ENCODE measurements at regions not wholly inside any gene's neighbourhood (a gene's known extent, or its start where the extent isn't known, plus 50 kb on each side); places are given as distances from the start of the nearest gene placed in this dataset.

GRCh38 chr10:69715899-69716606 lies 85.7 kb upstream of the COL13A1 start:
- TF ChIP-seq CTCF (IDR thresholded peaks at IDR 0.05) (no peak), POLR2AphosphoS5 (IDR thresholded peaks at IDR 0.05) (no peak), EP300 (IDR thresholded peaks at IDR 0.05) (no peak), POLR2A (IDR thresholded peaks at IDR 0.05) (no peak)
- no peaks in the 10 kb centered on the region for H3K36me3 ChIP-seq
- peak in 1 of 2 donors; percentile 50 for DNase-seq (ENCODE audit: low spot score in 2 of 2)
- no peak overlapping the region for H3K4me3 ChIP-seq
- 70% methylated on average over 13 of the region's 13 CpGs for WGBS
- peaks cover 14% of the 10 kb centered on the region for H3K27me3 ChIP-seq
- H3K9me3 ChIP-seq, result no peaks in the 10 kb centered on the region
- peaks cover 3% of the 10 kb centered on the region for H3K4me1 ChIP-seq
- H3K27ac ChIP-seq, result no peak overlapping the region

- Histone ChIP-seq H3K27ac (no peak overlapping the region), H3K4me3 (no peak overlapping the region), H3K4me1 (peaks cover 3% of the 10 kb centered on the region), H3K36me3 (no peaks in the 10 kb centered on the region), H3K27me3 (peaks cover 11% of the 10 kb centered on the region), H3K9me3 (no peaks in the 10 kb centered on the region)
- TF ChIP-seq POLR2AphosphoS5 (IDR thresholded peaks at IDR 0.05), result no peak
- no peak for TF ChIP-seq POLR2A (IDR thresholded peaks at IDR 0.05)
- no peak for TF ChIP-seq EP300 (IDR thresholded peaks at IDR 0.05)
- peak in 1 of 2 donors; percentile 55 for TF ChIP-seq CTCF (IDR thresholded peaks at IDR 0.05)
- 70% methylated on average over 13 of the region's 19 CpGs for WGBS
- peak in 1 of 2 donors; percentile 74 for DNase-seq (ENCODE audit: low spot score in 2 of 2)
Measured at GRCh38 chr10:69716711-69717560, 84.8 kb upstream of the COL13A1 start.

- TF ChIP-seq CTCF (IDR thresholded peaks at IDR 0.05) (no peak), EP300 (IDR thresholded peaks at IDR 0.05) (no peak), POLR2A (IDR thresholded peaks at IDR 0.05) (no peak), POLR2AphosphoS5 (IDR thresholded peaks at IDR 0.05) (no peak)
- WGBS, result 71% methylated on average over 4 of the region's 4 CpGs
- H3K4me1 ChIP-seq, result peaks cover 3% of the 10 kb centered on the region
- peak in 1 of 2 donors; percentile 24 for DNase-seq (ENCODE audit: low spot score in 2 of 2)
- H3K4me3 ChIP-seq, result no peak overlapping the region
- no peak overlapping the region for H3K27ac ChIP-seq
- H3K9me3 ChIP-seq, result no peaks in the 10 kb centered on the region
- H3K36me3 ChIP-seq, result no peaks in the 10 kb centered on the region
- peaks cover 4% of the 10 kb centered on the region for H3K27me3 ChIP-seq
Measured at GRCh38 chr10:69718951-69719350, 82.8 kb upstream of the COL13A1 start.

- H3K4me3 ChIP-seq, result no peak overlapping the region
Measured at GRCh38 chr10:69721690-69722310, 79.9 kb upstream of the COL13A1 start.

More at GRCh38 chr10:69721690-69722310, 79.9 kb upstream of the COL13A1 start:
- no peaks in the 10 kb centered on the region for H3K36me3 ChIP-seq
- peak in 1 of 2 donors; percentile 26 for DNase-seq (ENCODE audit: low spot score in 2 of 2)
- 67% methylated on average over 9 of the region's 10 CpGs for WGBS
- TF ChIP-seq CTCF (IDR thresholded peaks at IDR 0.05), result no peak
- TF ChIP-seq POLR2A (IDR thresholded peaks at IDR 0.05), result no peak
- no peak for TF ChIP-seq POLR2AphosphoS5 (IDR thresholded peaks at IDR 0.05)
- TF ChIP-seq EP300 (IDR thresholded peaks at IDR 0.05), result no peak
- H3K27me3 ChIP-seq, result peaks cover 2% of the 10 kb centered on the region
- H3K27ac ChIP-seq, result no peak overlapping the region
- no peaks in the 10 kb centered on the region for H3K9me3 ChIP-seq
- no peaks in the 10 kb centered on the region for H3K4me1 ChIP-seq
